GM18907 (cell line): ENCODE measurements at regions not wholly inside any gene's neighbourhood (a gene's known extent, or its start where the extent isn't known, plus 50 kb on each side); places are given as distances from the start of the nearest gene placed in this dataset.
"Not testable (repeated sequence)": the region's sequence is repeated elsewhere in the genome, so short reads cannot be mapped to it uniquely, and the experiment has no call there.

Experiments used
- ATAC-seq: cut with Tn5 transposase; IDR thresholded peaks from one replicate; pipeline ENCODE4 v1.9.1; 2021; ENCODE audit warnings: mild to moderate bottlenecking, moderate library complexity; ENCODE audit not compliant: unreplicated experiment

GRCh38 chr16:56022818-56023217 lies 147.6 kb upstream of the CES5A start:
- no peak for ATAC-seq

- ATAC-seq = no peak
Observed at GRCh38 chr16:56019274-56019673, 144.1 kb upstream of the CES5A start.

GRCh38 chr16:56013962-56014552 lies 138.9 kb upstream of the CES5A start:
- ATAC-seq = no peak

GRCh38 chr16:56012482-56012811 lies 137.3 kb upstream of the CES5A start:
- no peak for ATAC-seq

- ATAC-seq = no peak
Observed at GRCh38 chr16:56011808-56012481, 136.8 kb upstream of the CES5A start.

- ATAC-seq = no peak
Observed at GRCh38 chr16:56005958-56006357, 130.8 kb upstream of the CES5A start.

- ATAC-seq = no peak
Observed at GRCh38 chr16:55999683-56000082, 124.5 kb upstream of the CES5A start.

- no peak for ATAC-seq
Observed at GRCh38 chr16:55993088-55993487, 117.9 kb upstream of the CES5A start.

- ATAC-seq = no peak
Observed at GRCh38 chr16:55992551-55992950, 117.4 kb upstream of the CES5A start.

GRCh38 chr16:55991843-55992242 lies 116.7 kb upstream of the CES5A start:
- no peak for ATAC-seq

GRCh38 chr16:55989569-55989907 lies 114.4 kb upstream of the CES5A start:
- ATAC-seq = no peak

GRCh38 chr16:55988850-55989568 lies 113.8 kb upstream of the CES5A start:
- not testable (repeated sequence) for ATAC-seq

GRCh38 chr16:55988013-55988412 lies 112.8 kb upstream of the CES5A start:
- ATAC-seq = no peak

GRCh38 chr16:55982597-55982996 lies 107.4 kb upstream of the CES5A start:
- no peak for ATAC-seq

GRCh38 chr16:55981557-55981956 lies 106.4 kb upstream of the CES5A start:
- no peak for ATAC-seq

- ATAC-seq = no peak
Observed at GRCh38 chr16:55976815-55977214, 101.6 kb upstream of the CES5A start.

- ATAC-seq = no peak
Observed at GRCh38 chr16:55971447-55971846, 96.3 kb upstream of the CES5A start.

GRCh38 chr16:55968221-55968620 lies 93.0 kb upstream of the CES5A start:
- no peak for ATAC-seq

GRCh38 chr16:55964923-55965475 lies 89.8 kb upstream of the CES5A start:
- no peak for ATAC-seq

GRCh38 chr16:55955845-55956244 lies 80.7 kb upstream of the CES5A start:
- no peak for ATAC-seq

GRCh38 chr16:55955424-55955823 lies 80.3 kb upstream of the CES5A start:
- no peak for ATAC-seq

GRCh38 chr16:55954906-55955305 lies 79.7 kb upstream of the CES5A start:
- no peak for ATAC-seq
